Thyroid gland (tissue), 4 donors: ENCODE measurements at regions not wholly inside any gene's neighbourhood (a gene's known extent, or its start where the extent isn't known, plus 50 kb on each side); places are given as distances from the start of the nearest gene placed in this dataset.
A peak's percentile ranks its signal among the peaks of the same experiment; 100 is the strongest.

Source experiments
- DNase-seq, 2 donors: peaks; one replicate each; pipeline ENCODE4 v3.0.0-alpha.2; 2019
- H3K27ac ChIP-seq, 3 donors: fragments of 200-600 bp; sonication (generic); 1 replicate in 2 of 3; 2 replicates in 1 of 3; pipeline ENCODE4 v1.5.1; 2016 to 2019; ENCODE audit warnings: mild to moderate bottlenecking in 1 of 3, moderate library complexity in 1 of 3
- H3K27me3 ChIP-seq: fragments of 200-600 bp; sonication (generic); one replicate; pipeline ENCODE4 v1.5.1; 2019
- H3K36me3 ChIP-seq, 2 donors: fragments of 200-600 bp; sonication (generic); one replicate each; pipeline ENCODE4 v1.5.1; 2016 to 2019
- H3K4me1 ChIP-seq, 2 donors: fragments of 200-600 bp; sonication (generic); one replicate each; pipeline ENCODE4 v1.5.1; 2017 to 2019
- H3K4me3 ChIP-seq, 3 donors: fragments of 200-600 bp; sonication (generic); replicated peaks in 1 of 3; 1 replicate in 2 of 3; 2 replicates in 1 of 3; pipeline ENCODE4 v1.5.1; 2016; ENCODE audit warnings: mild to moderate bottlenecking in 1 of 3
- H3K9me3 ChIP-seq: fragments of 200-600 bp; sonication (generic); one replicate; pipeline ENCODE4 v1.5.1; 2017
- POLR2A ChIP-seq, 2 donors: fragments of 450-650 bp; IDR thresholded peaks; one replicate each; pipeline ENCODE4 v1.6.1; 2017; ENCODE audit warnings: antibody characterized with exemption in 2 of 2, mild to moderate bottlenecking in 2 of 2, moderate library complexity in 1 of 2
- WGBS, 2 donors: methylation state at CpG; one replicate each; pipeline ENCODE4 v1.1.5; 2017; 5-methylcytosine and 5-hydroxymethylcytosine counted together
- intact Hi-C: fragments of 100-400 bp; cut with DNase I; formaldehyde crosslinking; loops from one replicate; pipeline ENCODE4 v1.15.1; 2023
- TF ChIP-seq, protein P1 (sequence below), 6 experiments: fragments of 200-600 bp in 3 of 6; fragments of 450-650 bp in 3 of 6; sonication (generic) in 3 of 6; IDR thresholded peaks; one replicate each; pipeline ENCODE4 v1.5.1; 2016 to 2019; ENCODE audit warnings: antibody characterized with exemption in 6 of 6, mild to moderate bottlenecking in 2 of 6, inconsistent platforms in 1 of 6, moderate library complexity in 1 of 6

- H3K27ac ChIP-seq, result peak overlapping the region in 1 of 3 donors; percentile 21
- intact Hi-C loops, result no loop called here
- no peaks in the 10 kb centered on the region for H3K36me3 ChIP-seq
- H3K4me3 ChIP-seq, result no peak overlapping the region
- H3K27me3 ChIP-seq, result no peaks in the 10 kb centered on the region
- 29% methylated on average over 10 of the region's 10 CpGs for WGBS, 2 donors
- H3K4me1 ChIP-seq, result peaks cover 0 to 10% of the 10 kb centered on the region in 2 donors
- peak; percentile 41 to 53 for DNase-seq
- no peak for TF ChIP-seq POLR2A (IDR thresholded peaks at IDR 0.05)
- TF ChIP-seq, protein P1, sequence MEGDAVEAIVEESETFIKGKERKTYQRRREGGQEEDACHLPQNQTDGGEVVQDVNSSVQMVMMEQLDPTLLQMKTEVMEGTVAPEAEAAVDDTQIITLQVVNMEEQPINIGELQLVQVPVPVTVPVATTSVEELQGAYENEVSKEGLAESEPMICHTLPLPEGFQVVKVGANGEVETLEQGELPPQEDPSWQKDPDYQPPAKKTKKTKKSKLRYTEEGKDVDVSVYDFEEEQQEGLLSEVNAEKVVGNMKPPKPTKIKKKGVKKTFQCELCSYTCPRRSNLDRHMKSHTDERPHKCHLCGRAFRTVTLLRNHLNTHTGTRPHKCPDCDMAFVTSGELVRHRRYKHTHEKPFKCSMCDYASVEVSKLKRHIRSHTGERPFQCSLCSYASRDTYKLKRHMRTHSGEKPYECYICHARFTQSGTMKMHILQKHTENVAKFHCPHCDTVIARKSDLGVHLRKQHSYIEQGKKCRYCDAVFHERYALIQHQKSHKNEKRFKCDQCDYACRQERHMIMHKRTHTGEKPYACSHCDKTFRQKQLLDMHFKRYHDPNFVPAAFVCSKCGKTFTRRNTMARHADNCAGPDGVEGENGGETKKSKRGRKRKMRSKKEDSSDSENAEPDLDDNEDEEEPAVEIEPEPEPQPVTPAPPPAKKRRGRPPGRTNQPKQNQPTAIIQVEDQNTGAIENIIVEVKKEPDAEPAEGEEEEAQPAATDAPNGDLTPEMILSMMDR (IDR thresholded peaks at IDR 0.05), result no peak
- H3K9me3 ChIP-seq, result no peaks in the 10 kb centered on the region
Observed at GRCh38 chr16:8107296-8107695, 483.0 kb downstream of the TMEM114 start.

- TF ChIP-seq POLR2A (IDR thresholded peaks at IDR 0.05), result no peak
- TF ChIP-seq, protein P1 (IDR thresholded peaks at IDR 0.05), result no peak
- Histone ChIP-seq H3K9me3 (no peaks in the 10 kb centered on the region), H3K4me1 (peaks cover 0 to 10% of the 10 kb centered on the region in 2 donors), H3K27me3 (no peaks in the 10 kb centered on the region), H3K27ac (peak overlapping the region in 2 of 3 donors; percentile 21 to 23), H3K4me3 (no peak overlapping the region), H3K36me3 (no peaks in the 10 kb centered on the region)
- WGBS, 2 donors, result 39 to 49% methylated on average over 8 of the region's 8 CpGs
- intact Hi-C loops, result no loop called here
- peak; percentile 87 to 88 for DNase-seq
Observed at GRCh38 chr16:8103649-8104289, 486.5 kb downstream of the TMEM114 start.

DNA sequence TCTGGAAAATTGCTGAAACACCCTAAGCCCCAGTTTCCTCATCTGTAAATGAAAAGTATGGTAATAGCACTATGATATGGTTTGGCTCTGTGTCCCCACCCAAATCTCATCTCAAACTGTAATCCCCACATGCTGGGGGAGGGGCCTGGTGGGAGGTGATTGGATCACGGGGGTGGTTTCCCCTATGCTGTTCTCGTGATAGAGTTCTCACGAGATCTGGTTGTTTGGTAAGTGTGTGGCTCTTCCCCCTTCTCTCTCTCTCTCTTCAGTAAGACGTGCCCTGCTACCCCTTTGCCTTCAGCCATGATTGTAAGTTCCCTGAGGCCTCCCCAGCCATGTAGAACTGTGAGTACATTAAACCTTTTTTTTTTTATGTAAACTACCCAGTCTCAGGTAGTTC, 490.7 kb downstream of the TMEM114 start:
- Histone ChIP-seq H3K27ac (no peak overlapping the region), H3K4me1 (peaks cover 0 to 11% of the 10 kb centered on the region in 2 donors), H3K27me3 (no peaks in the 10 kb centered on the region), H3K36me3 (no peaks in the 10 kb centered on the region), H3K9me3 (no peaks in the 10 kb centered on the region), H3K4me3 (no peak overlapping the region)
- 76% methylated on average over 4 of the region's 4 CpGs for WGBS, 2 donors
- intact Hi-C loops, result no loop called here
- no peak for DNase-seq
- TF ChIP-seq, protein P1 (IDR thresholded peaks at IDR 0.05), result no peak
- TF ChIP-seq POLR2A (IDR thresholded peaks at IDR 0.05), result no peak

DNA sequence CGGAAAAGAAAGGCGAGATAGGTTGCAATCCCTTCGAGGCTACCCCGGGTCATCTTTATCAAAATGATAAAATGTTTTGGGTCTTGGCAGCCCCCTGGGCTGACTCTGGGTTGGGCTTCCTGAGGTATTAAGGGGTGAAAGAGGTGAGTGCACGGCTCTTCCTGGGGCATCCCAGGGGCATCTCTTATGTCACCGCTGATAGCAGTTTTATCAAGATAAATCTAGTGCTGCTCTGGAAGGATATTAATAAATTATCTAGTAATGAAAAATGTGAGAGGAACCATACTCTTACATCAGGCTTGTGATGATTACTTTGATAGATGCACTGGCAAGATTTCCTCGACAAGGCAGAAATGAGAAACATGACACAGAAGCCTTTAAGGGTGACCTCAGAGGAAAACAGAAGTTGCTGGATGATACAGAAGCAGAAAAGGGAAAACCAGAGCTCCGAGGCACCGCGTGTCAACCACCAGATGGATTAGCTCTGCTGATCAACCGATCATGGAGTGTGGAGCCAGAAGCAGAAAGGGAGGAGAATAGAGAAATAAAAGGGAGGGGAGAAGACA, 491.3 kb downstream of the TMEM114 start:
- no peak overlapping the region for H3K4me3 ChIP-seq
- DNase-seq, result no peak
- H3K9me3 ChIP-seq, result no peaks in the 10 kb centered on the region
- peaks cover 0 to 7% of the 10 kb centered on the region in 2 donors for H3K4me1 ChIP-seq
- H3K36me3 ChIP-seq, result no peaks in the 10 kb centered on the region
- WGBS, 2 donors, result 64 to 79% methylated on average over 11 of the region's 11 CpGs
- H3K27ac ChIP-seq, result no peak overlapping the region
- intact Hi-C loops, result no loop called here
- H3K27me3 ChIP-seq, result no peaks in the 10 kb centered on the region
- no peak for TF ChIP-seq POLR2A (IDR thresholded peaks at IDR 0.05)
- TF ChIP-seq, protein P1 (IDR thresholded peaks at IDR 0.05), result no peak

- H3K4me1 ChIP-seq, result peaks cover 0 to 7% of the 10 kb centered on the region in 2 donors
- TF ChIP-seq, protein P1 (IDR thresholded peaks at IDR 0.05), result no peak
- no peak for TF ChIP-seq POLR2A (IDR thresholded peaks at IDR 0.05)
- H3K27ac ChIP-seq, result no peak overlapping the region
- no peaks in the 10 kb centered on the region for H3K9me3 ChIP-seq
- intact Hi-C loops, result no loop called here
- 32 to 37% methylated on average over 5 of the region's 5 CpGs for WGBS, 2 donors
- H3K27me3 ChIP-seq, result no peaks in the 10 kb centered on the region
- no peak overlapping the region for H3K4me3 ChIP-seq
- no peaks in the 10 kb centered on the region for H3K36me3 ChIP-seq
- peak; percentile 66 for DNase-seq
Observed at GRCh38 chr16:8096211-8096610, 494.1 kb downstream of the TMEM114 start.
